Retinal pigment epithelial cell (primary cell): ENCODE measurements at regions not wholly inside any gene's neighbourhood (a gene's known extent, or its start where the extent isn't known, plus 50 kb on each side); places are given as distances from the start of the nearest gene placed in this dataset.
"Not testable (repeated sequence)": the region's sequence is repeated elsewhere in the genome, so short reads cannot be mapped to it uniquely, and the experiment has no call there.

Source experiments
- DNase-seq: peaks from one replicate; pipeline ENCODE4 v3.0.0-alpha.2; 2010; ENCODE audit warnings: low read depth
- H3K4me3 ChIP-seq: 2 replicates; pipeline ENCODE4 v1.5.1; 2011; ENCODE audit warnings: mild to moderate bottlenecking, low read length, control low read depth, moderate library complexity
- CTCF ChIP-seq: conservative IDR thresholded peaks from 2 replicates; pipeline ENCODE4 v1.5.1; 2011; ENCODE audit warnings: low read depth, low read length, control low read depth, inconsistent platforms

GRCh38 chr5:68054638-68055037, 160.9 kb upstream of the PIK3R1 start:
- TF ChIP-seq CTCF, result no peak
- no peak overlapping the region for H3K4me3 ChIP-seq
- peak; percentile 50 for DNase-seq

- no peak for TF ChIP-seq CTCF
- no peak for DNase-seq
- H3K4me3 ChIP-seq, result no peak overlapping the region
Observed at GRCh38 chr5:68053202-68053601, 162.4 kb upstream of the PIK3R1 start.

- no peak for DNase-seq
- H3K4me3 ChIP-seq, result no peak overlapping the region
- no peak for TF ChIP-seq CTCF
Observed at GRCh38 chr5:68049053-68049713, 166.4 kb upstream of the PIK3R1 start.

- no peak overlapping the region for H3K4me3 ChIP-seq
- no peak for TF ChIP-seq CTCF
- DNase-seq, result no peak
Observed at GRCh38 chr5:68048516-68048915, 167.0 kb upstream of the PIK3R1 start.

GRCh38 chr5:68048054-68048453, 167.5 kb upstream of the PIK3R1 start:
- not testable (repeated sequence) for DNase-seq, H3K4me3 ChIP-seq

- H3K4me3 ChIP-seq, result no peak overlapping the region
- no peak for TF ChIP-seq CTCF
- DNase-seq, result no peak
Observed at GRCh38 chr5:68047035-68047434, 168.5 kb upstream of the PIK3R1 start.

- H3K4me3 ChIP-seq, result no peak overlapping the region
- peak; percentile 92 for DNase-seq
- no peak for TF ChIP-seq CTCF
Observed at GRCh38 chr5:68046445-68046844, 169.1 kb upstream of the PIK3R1 start.
